Neural cell (in vitro differentiated cells): ENCODE measurements at regions not wholly inside any gene's neighbourhood (a gene's known extent, or its start where the extent isn't known, plus 50 kb on each side); places are given as distances from the start of the nearest gene placed in this dataset.

ENCODE experiments used
- H2AFZ ChIP-seq: fragments of 200-600, 300-800 bp; sonication (generic), shearing (Covaris generic); 2 replicates; pipeline ENCODE4 v1.6.0; 2014; ENCODE audit warnings: low read depth, mild to moderate bottlenecking, antibody characterized with exemption, low read length, moderate library complexity
- H3F3A ChIP-seq: fragments of 200-600 bp; shearing (Covaris generic); 2 replicates; pipeline ENCODE4 v1.6.1; 2016; ENCODE audit warnings: mild to moderate bottlenecking, moderate library complexity, mixed read lengths, antibody characterized with exemption, low read length; ENCODE audit not compliant: insufficient read depth, poor library complexity, severe bottlenecking
- H3K27ac ChIP-seq: fragments of 200-600, 300-800 bp; sonication (generic), shearing (Covaris generic); 2 replicates; pipeline ENCODE4 v1.5.1; 2014; ENCODE audit warnings: mild to moderate bottlenecking, low read length, moderate library complexity
- H3K27me3 ChIP-seq: fragments of 300-800, 200-600 bp; sonication (generic), shearing (Covaris generic); 2 replicates; pipeline ENCODE4 v1.6.0; 2014; ENCODE audit warnings: mild to moderate bottlenecking, low read depth, low read length, moderate library complexity; ENCODE audit not compliant: insufficient read depth
- H3K36me3 ChIP-seq: fragments of 300-800, 200-600 bp; sonication (generic), shearing (Covaris generic); 2 replicates; pipeline ENCODE4 v1.5.1; 2014; ENCODE audit warnings: mild to moderate bottlenecking, antibody characterized with exemption, low read length, moderate library complexity; ENCODE audit not compliant: insufficient read depth
- H3K4me2 ChIP-seq: fragments of 300-800, 200-600 bp; sonication (generic), shearing (Covaris generic); 2 replicates; pipeline ENCODE4 v1.6.0; 2014; ENCODE audit warnings: mild to moderate bottlenecking, low read length
- H3K4me3 ChIP-seq: fragments of 300-800, 200-600 bp; sonication (generic), shearing (Covaris generic); 2 replicates; pipeline ENCODE4 v1.5.1; 2014; ENCODE audit warnings: mild to moderate bottlenecking, low read length, moderate library complexity
- H3K79me2 ChIP-seq: fragments of 200-600 bp; shearing (Covaris generic); replicated peaks from 2 replicates; pipeline ENCODE4 v1.6.0; 2014; ENCODE audit warnings: mild to moderate bottlenecking, low read length, moderate library complexity; ENCODE audit not compliant: insufficient read depth
- H3K9ac ChIP-seq: fragments of 300-800, 200-600 bp; sonication (generic), shearing (Covaris generic); 2 replicates; pipeline ENCODE4 v1.6.1; 2016; ENCODE audit warnings: mild to moderate bottlenecking, low read length, mixed read lengths
- H3K9me2 ChIP-seq: fragments of 200-600 bp; shearing (Covaris generic); 2 replicates; pipeline ENCODE4 v1.6.1; 2016; ENCODE audit warnings: mild to moderate bottlenecking, low read length, mixed read lengths; ENCODE audit not compliant: insufficient read depth
- H3K9me3 ChIP-seq: fragments of 200-600, 300-800 bp; sonication (generic), shearing (Covaris generic); 2 replicates; pipeline ENCODE4 v1.6.1; 2016; ENCODE audit warnings: mild to moderate bottlenecking, mixed run types, low read length, moderate library complexity, mixed read lengths
- H4K20me1 ChIP-seq: fragments of 200-600 bp; shearing (Covaris generic); 2 replicates; pipeline ENCODE4 v1.6.1; 2016; ENCODE audit warnings: mild to moderate bottlenecking, mixed run types; ENCODE audit not compliant: insufficient read depth
- CTCF ChIP-seq: fragments of 450-650 bp; IDR thresholded peaks from 2 replicates; pipeline ENCODE4 v1.5.1; 2014; ENCODE audit warnings: antibody characterized with exemption, mild to moderate bottlenecking, moderate library complexity; ENCODE audit not compliant: poor library complexity, severe bottlenecking
- EP300 ChIP-seq: fragments of 450-650 bp; conservative IDR thresholded peaks from 2 replicates; pipeline ENCODE4 v1.6.1; 2014; ENCODE audit warnings: antibody characterized with exemption, mild to moderate bottlenecking, moderate library complexity; ENCODE audit not compliant: poor library complexity, severe bottlenecking
- EZH2 ChIP-seq: fragments of 200-600, 300-800 bp; shearing (Covaris generic), sonication (generic); IDR thresholded peaks from 2 replicates; pipeline ENCODE4 v1.6.1; 2014; ENCODE audit warnings: antibody characterized with exemption, low read length, borderline replicate concordance, mild to moderate bottlenecking; ENCODE audit not compliant: insufficient read depth, poor library complexity, severe bottlenecking
- MXI1 ChIP-seq: fragments of 450-650 bp; conservative IDR thresholded peaks from 2 replicates; pipeline ENCODE4 v1.6.1; 2014; ENCODE audit warnings: antibody characterized with exemption, mild to moderate bottlenecking; ENCODE audit not compliant: poor library complexity, severe bottlenecking
- POLR2AphosphoS5 ChIP-seq: IDR thresholded peaks from 2 replicates; pipeline ENCODE4 v1.6.1; 2012
- RAD21 ChIP-seq: fragments of 450-650 bp; conservative IDR thresholded peaks from 2 replicates; pipeline ENCODE4 v1.6.1; 2014; ENCODE audit warnings: antibody characterized with exemption, mild to moderate bottlenecking, moderate library complexity
- SMC3 ChIP-seq: fragments of 450-650 bp; conservative IDR thresholded peaks from 2 replicates; pipeline ENCODE4 v1.6.1; 2014; ENCODE audit warnings: antibody characterized with exemption, mild to moderate bottlenecking, moderate library complexity; ENCODE audit not compliant: poor library complexity
- TAF1 ChIP-seq: IDR thresholded peaks from 2 replicates; pipeline ENCODE4 v1.6.1; 2012; ENCODE audit warnings: low read depth
- TF ChIP-seq, protein P1 (sequence below): IDR thresholded peaks from 2 replicates; pipeline ENCODE4 v1.6.1; 2012; ENCODE audit warnings: borderline replicate concordance

DNA sequence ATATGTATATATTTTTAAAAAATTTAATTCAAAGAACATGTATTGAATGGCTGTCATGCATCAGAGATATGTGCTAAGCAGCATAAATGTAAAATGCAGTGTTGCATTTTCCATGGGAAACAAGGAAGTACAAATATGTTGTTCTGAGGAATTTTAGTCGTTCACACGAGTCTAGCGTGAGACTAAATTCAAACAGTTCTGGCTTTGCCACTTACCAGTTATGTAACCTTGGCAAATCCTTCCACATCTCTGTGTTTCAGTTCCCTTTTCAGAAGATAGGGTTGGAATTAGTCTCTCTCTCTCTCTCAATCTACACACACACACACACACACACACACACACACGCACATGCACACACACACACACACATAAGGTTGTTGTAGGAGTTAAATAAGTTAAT lies 305.4 kb downstream of the UTRN start:
- Histone ChIP-seq H3F3A (no peaks in the 10 kb centered on the region), H3K4me2 (no peak overlapping the region), H2AFZ (no peak overlapping the region), H3K79me2 (peaks cover 21% of the 10 kb centered on the region), H3K27ac (no peak overlapping the region), H4K20me1 (no peaks in the 10 kb centered on the region), H3K36me3 (no peaks in the 10 kb centered on the region), H3K9ac (no peak overlapping the region), H3K4me3 (no peak overlapping the region), H3K9me2 (no peaks in the 10 kb centered on the region), H3K9me3 (no peaks in the 10 kb centered on the region), H3K27me3 (no peaks in the 10 kb centered on the region)
- TF ChIP-seq TAF1 (no peak), CTCF (no peak), EP300 (no peak), RAD21 (no peak), MXI1 (no peak), SMC3 (no peak), POLR2AphosphoS5 (no peak), EZH2 (no peak)
- TF ChIP-seq, protein P1, sequence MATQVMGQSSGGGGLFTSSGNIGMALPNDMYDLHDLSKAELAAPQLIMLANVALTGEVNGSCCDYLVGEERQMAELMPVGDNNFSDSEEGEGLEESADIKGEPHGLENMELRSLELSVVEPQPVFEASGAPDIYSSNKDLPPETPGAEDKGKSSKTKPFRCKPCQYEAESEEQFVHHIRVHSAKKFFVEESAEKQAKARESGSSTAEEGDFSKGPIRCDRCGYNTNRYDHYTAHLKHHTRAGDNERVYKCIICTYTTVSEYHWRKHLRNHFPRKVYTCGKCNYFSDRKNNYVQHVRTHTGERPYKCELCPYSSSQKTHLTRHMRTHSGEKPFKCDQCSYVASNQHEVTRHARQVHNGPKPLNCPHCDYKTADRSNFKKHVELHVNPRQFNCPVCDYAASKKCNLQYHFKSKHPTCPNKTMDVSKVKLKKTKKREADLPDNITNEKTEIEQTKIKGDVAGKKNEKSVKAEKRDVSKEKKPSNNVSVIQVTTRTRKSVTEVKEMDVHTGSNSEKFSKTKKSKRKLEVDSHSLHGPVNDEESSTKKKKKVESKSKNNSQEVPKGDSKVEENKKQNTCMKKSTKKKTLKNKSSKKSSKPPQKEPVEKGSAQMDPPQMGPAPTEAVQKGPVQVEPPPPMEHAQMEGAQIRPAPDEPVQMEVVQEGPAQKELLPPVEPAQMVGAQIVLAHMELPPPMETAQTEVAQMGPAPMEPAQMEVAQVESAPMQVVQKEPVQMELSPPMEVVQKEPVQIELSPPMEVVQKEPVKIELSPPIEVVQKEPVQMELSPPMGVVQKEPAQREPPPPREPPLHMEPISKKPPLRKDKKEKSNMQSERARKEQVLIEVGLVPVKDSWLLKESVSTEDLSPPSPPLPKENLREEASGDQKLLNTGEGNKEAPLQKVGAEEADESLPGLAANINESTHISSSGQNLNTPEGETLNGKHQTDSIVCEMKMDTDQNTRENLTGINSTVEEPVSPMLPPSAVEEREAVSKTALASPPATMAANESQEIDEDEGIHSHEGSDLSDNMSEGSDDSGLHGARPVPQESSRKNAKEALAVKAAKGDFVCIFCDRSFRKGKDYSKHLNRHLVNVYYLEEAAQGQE, result no peak

GRCh38 chr6:144593392-144593791 lies 308.3 kb downstream of the UTRN start:
- Histone ChIP-seq H2AFZ (no peak overlapping the region), H3K27ac (no peak overlapping the region), H3K27me3 (no peaks in the 10 kb centered on the region), H3K36me3 (no peaks in the 10 kb centered on the region), H3K9ac (no peak overlapping the region), H3K4me3 (no peak overlapping the region), H4K20me1 (no peaks in the 10 kb centered on the region), H3K9me3 (no peaks in the 10 kb centered on the region), H3F3A (no peaks in the 10 kb centered on the region), H3K4me2 (no peak overlapping the region), H3K79me2 (no peaks in the 10 kb centered on the region), H3K9me2 (no peaks in the 10 kb centered on the region)
- TF ChIP-seq CTCF (no peak), POLR2AphosphoS5 (no peak), SMC3 (no peak), TAF1 (no peak), EZH2 (no peak), EP300 (no peak), RAD21 (no peak), MXI1 (no peak)
- TF ChIP-seq, protein P1, result no peak
